PC-3 (cell line): ENCODE measurements at regions not wholly inside any gene's neighbourhood (a gene's known extent, or its start where the extent isn't known, plus 50 kb on each side); places are given as distances from the start of the nearest gene placed in this dataset.

Source experiments
- ATAC-seq: fragments of 200-7000 bp; cut with Tn5 transposase; 2 replicates; pipeline ENCODE4 v1.9.1; 2020; ENCODE audit warnings: mild to moderate bottlenecking, moderate library complexity
- BruUV-seq: library from RNA; stranded (reverse); fragments of 400-500 nt; replicated peaks from 2 replicates; lab custom pipeline; 2021; lab: Mats Ljungman, UMichigan
- CTCF ChIA-PET: fragments of 300-600 bp; sonication (Branson Sonifier 250); formaldehyde crosslinking; loops from one replicate; lab custom pipeline; 2022; ENCODE audit warnings: antibody characterized with exemption; lab: Charles Lee
- POLR2A ChIA-PET: fragments of 300-600 bp; sonication (Branson Sonifier 250); formaldehyde crosslinking; loops from one replicate; lab custom pipeline; 2022; ENCODE audit warnings: antibody characterized with exemption; ENCODE audit not compliant: unreplicated experiment; lab: Charles Lee
- DNase-seq: peaks from one replicate; pipeline ENCODE4 v3.0.0-alpha.2; 2015
- H2AFZ ChIP-seq: fragments of 300-600 bp; sonication (generic); 2 replicates; pipeline ENCODE4 v1.6.0; 2016; ENCODE audit warnings: antibody characterized with exemption, low read length
- H3F3A ChIP-seq: fragments of 300-600 bp; sonication (generic); one replicate; pipeline ENCODE4 v1.6.0; 2017; ENCODE audit warnings: antibody characterized with exemption, low read length, control low read depth, mild to moderate bottlenecking; ENCODE audit not compliant: unreplicated experiment
- H3K27ac ChIP-seq: fragments of 300-600 bp; sonication (generic); 2 replicates; pipeline ENCODE4 v1.5.1; 2016; ENCODE audit warnings: mild to moderate bottlenecking, low read length
- H3K27me3 ChIP-seq: fragments of 300-600 bp; sonication (generic); 2 replicates; pipeline ENCODE4 v1.6.1; 2016; ENCODE audit warnings: low read length, mixed read lengths
- H3K36me3 ChIP-seq: fragments of 300-600 bp; sonication (generic); 2 replicates; pipeline ENCODE4 v1.6.1; 2016; ENCODE audit warnings: low read depth, mixed run types, low read length, mixed read lengths
- H3K4me1 ChIP-seq: fragments of 300-600 bp; sonication (generic); 2 replicates; pipeline ENCODE4 v1.5.1; 2016; ENCODE audit warnings: low read length; ENCODE audit not compliant: insufficient read depth
- H3K4me2 ChIP-seq: fragments of 300-600 bp; sonication (generic); 2 replicates; pipeline ENCODE4 v1.6.0; 2016; ENCODE audit warnings: low read length
- H3K4me3 ChIP-seq: fragments of 300-600 bp; sonication (generic); 2 replicates; pipeline ENCODE4 v1.5.1; 2016; ENCODE audit warnings: mild to moderate bottlenecking, low read length, mixed read lengths
- H3K79me2 ChIP-seq: fragments of 300-600 bp; sonication (generic); 2 replicates; pipeline ENCODE4 v1.6.1; 2017; ENCODE audit warnings: low read length, mixed read lengths
- H3K9ac ChIP-seq: fragments of 300-600 bp; sonication (generic); 2 replicates; pipeline ENCODE4 v1.6.0; 2016; ENCODE audit warnings: mild to moderate bottlenecking, low read length
- H3K9me2 ChIP-seq: fragments of 300-600 bp; sonication (generic); replicated peaks from 2 replicates; pipeline ENCODE4 v1.6.1; 2016; ENCODE audit warnings: mixed run types, low read length, mixed read lengths
- H3K9me3 ChIP-seq: fragments of 300-600 bp; sonication (generic); 2 replicates; pipeline ENCODE4 v1.6.1; 2016; ENCODE audit warnings: low read length, mixed read lengths
- H4K20me1 ChIP-seq: fragments of 300-600 bp; sonication (generic); 2 replicates; pipeline ENCODE4 v1.6.1; 2016; ENCODE audit warnings: low read length, mixed read lengths
- EZH2 ChIP-seq: fragments of 300-600 bp; sonication (generic); IDR thresholded peaks from one replicate; pipeline ENCODE4 v1.6.1; 2017; ENCODE audit warnings: antibody characterized with exemption, mild to moderate bottlenecking, low read length; ENCODE audit not compliant: unreplicated experiment
- EZH2phosphoT487 ChIP-seq: fragments of 300-600 bp; sonication (generic); IDR thresholded peaks from 2 replicates; pipeline ENCODE4 v1.6.1; 2018; ENCODE audit warnings: mild to moderate bottlenecking, antibody characterized with exemption, low read length, borderline replicate concordance
- intact Hi-C: fragments of 100-400 bp; cut with micrococcal nuclease; formaldehyde crosslinking; loops from 2 replicates; pipeline ENCODE4 v1.9.0; 2023
- TF ChIP-seq, protein P1 (sequence below): fragments of 300-600 bp; sonication (generic); conservative IDR thresholded peaks from 2 replicates; pipeline ENCODE4 v1.5.1; 2017; ENCODE audit warnings: antibody characterized with exemption, low read depth, mild to moderate bottlenecking, low read length

DNA sequence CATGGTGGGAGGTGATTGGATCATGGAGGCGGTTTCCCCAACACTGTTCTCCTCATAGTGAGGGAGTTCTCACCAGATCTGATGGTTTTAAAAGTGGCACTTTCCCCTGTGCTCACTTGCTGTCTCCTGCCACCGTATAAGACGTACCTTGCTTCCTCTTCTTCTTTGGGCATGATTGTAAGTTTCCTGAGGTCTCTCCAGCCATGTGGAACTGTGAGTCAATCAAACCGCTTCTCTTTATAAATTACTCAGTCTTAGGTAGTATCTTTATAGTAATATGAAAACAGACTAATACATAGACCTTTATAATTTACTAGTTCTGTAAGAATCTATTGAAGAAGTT lies 82.5 kb upstream of the PITX2 start:
- CTCF ChIA-PET, result no interaction called here

DNA sequence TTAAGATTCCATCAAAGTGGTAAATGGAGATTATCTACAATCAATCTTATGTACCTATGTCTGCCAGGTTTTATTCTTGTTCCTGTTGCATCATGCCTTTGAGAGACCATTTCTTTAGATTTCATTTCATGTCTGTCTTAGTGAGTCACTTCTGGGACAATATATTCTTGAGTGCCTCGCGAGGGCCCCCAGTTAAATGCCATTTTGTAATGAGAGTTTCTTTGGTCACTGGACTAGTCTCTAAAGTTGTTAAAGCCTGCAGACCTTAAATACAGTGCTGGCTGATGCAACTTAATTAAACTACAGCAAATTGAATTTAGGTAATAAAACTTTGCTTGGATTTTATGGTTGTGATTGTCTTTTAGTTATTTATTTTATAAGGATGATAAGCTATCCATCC lies 87.2 kb upstream of the PITX2 start:
- Histone ChIP-seq H3K4me1 (no peaks in the 10 kb centered on the region), H3K9me3 (no peaks in the 10 kb centered on the region), H3K4me2 (no peak overlapping the region), H3K9ac (no peak overlapping the region), H3K27me3 (peaks cover 8% of the 10 kb centered on the region; the same call in 1 of the 2 replicates), H3K79me2 (no peaks in the 10 kb centered on the region), H3K4me3 (no peak overlapping the region), H3K9me2 (no peaks in the 10 kb centered on the region), H3K36me3 (no peaks in the 10 kb centered on the region), H4K20me1 (no peaks in the 10 kb centered on the region), H2AFZ (no peak overlapping the region), H3F3A (no peaks in the 10 kb centered on the region), H3K27ac (no peak overlapping the region)
- no peak for TF ChIP-seq EZH2phosphoT487
- TF ChIP-seq, protein P1, sequence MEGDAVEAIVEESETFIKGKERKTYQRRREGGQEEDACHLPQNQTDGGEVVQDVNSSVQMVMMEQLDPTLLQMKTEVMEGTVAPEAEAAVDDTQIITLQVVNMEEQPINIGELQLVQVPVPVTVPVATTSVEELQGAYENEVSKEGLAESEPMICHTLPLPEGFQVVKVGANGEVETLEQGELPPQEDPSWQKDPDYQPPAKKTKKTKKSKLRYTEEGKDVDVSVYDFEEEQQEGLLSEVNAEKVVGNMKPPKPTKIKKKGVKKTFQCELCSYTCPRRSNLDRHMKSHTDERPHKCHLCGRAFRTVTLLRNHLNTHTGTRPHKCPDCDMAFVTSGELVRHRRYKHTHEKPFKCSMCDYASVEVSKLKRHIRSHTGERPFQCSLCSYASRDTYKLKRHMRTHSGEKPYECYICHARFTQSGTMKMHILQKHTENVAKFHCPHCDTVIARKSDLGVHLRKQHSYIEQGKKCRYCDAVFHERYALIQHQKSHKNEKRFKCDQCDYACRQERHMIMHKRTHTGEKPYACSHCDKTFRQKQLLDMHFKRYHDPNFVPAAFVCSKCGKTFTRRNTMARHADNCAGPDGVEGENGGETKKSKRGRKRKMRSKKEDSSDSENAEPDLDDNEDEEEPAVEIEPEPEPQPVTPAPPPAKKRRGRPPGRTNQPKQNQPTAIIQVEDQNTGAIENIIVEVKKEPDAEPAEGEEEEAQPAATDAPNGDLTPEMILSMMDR, result no peak
- ATAC-seq (no peak), DNase-seq (no peak)
- intact Hi-C loops, result no loop called here
- ChIA-PET CTCF (no interaction called here), POLR2A (no interaction called here)
- BruUV-seq, result no TSS peak

More for the DNA sequence above, 82.5 kb upstream of the PITX2 start:
- no peaks in the 10 kb centered on the region for H4K20me1 ChIP-seq
- DNase-seq, result no peak
- POLR2A ChIA-PET, result no interaction called here
- H3K9ac ChIP-seq, result no peak overlapping the region
- intact Hi-C loops, result no loop called here
- no peak for ATAC-seq
- no TSS peak for BruUV-seq
- no peaks in the 10 kb centered on the region for H3K9me3 ChIP-seq
- H3K79me2 ChIP-seq, result no peaks in the 10 kb centered on the region
- no peaks in the 10 kb centered on the region for H3F3A ChIP-seq
- H3K4me3 ChIP-seq, result no peak overlapping the region
- no peaks in the 10 kb centered on the region for H3K36me3 ChIP-seq
- H3K27me3 ChIP-seq, result peaks cover 10% of the 10 kb centered on the region
- no peaks in the 10 kb centered on the region for H3K9me2 ChIP-seq
- H2AFZ ChIP-seq, result no peak overlapping the region
- H3K27ac ChIP-seq, result no peak overlapping the region
- TF ChIP-seq, protein P1, result no peak
- TF ChIP-seq EZH2 (no peak), EZH2phosphoT487 (no peak)
- H3K4me1 ChIP-seq, result no peaks in the 10 kb centered on the region
- H3K4me2 ChIP-seq, result no peak overlapping the region

DNA sequence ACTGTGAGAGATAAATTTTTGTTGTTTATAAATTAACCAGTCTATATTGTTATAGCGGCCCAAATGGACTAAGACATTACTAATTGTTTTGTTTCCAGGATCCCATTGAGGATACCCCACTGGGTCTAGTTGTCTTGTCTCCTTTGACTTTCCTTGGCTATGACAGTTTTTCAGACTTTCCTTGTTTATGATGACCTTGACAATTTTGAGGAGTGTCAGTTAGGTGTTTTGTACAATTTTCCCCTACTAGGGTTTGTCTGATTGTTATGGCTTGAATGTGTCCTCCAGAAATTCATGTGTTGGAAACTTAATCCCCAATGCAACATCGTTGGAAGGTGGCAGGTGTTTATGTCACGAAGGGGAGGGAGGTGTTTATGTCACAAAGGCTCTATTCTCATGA lies 89.6 kb upstream of the PITX2 start:
- H3K4me3 ChIP-seq, result no peak overlapping the region
- no peaks in the 10 kb centered on the region for H4K20me1 ChIP-seq
- H2AFZ ChIP-seq, result no peak overlapping the region
- H3K27me3 ChIP-seq, result peaks cover 12% of the 10 kb centered on the region; the same call in 1 of the 2 replicates
- H3K4me2 ChIP-seq, result no peak overlapping the region
- no peaks in the 10 kb centered on the region for H3K9me3 ChIP-seq
- H3K79me2 ChIP-seq, result no peaks in the 10 kb centered on the region
- intact Hi-C loops, result no loop called here
- H3K27ac ChIP-seq, result no peak overlapping the region
- CTCF ChIA-PET, result no interaction called here
- TF ChIP-seq EZH2 (no peak), EZH2phosphoT487 (no peak)
- TF ChIP-seq, protein P1, result no peak
- DNase-seq (no peak), ATAC-seq (no peak)
- POLR2A ChIA-PET, result no interaction called here
- H3K9ac ChIP-seq, result no peak overlapping the region
- no peaks in the 10 kb centered on the region for H3K36me3 ChIP-seq
- H3K9me2 ChIP-seq, result no peaks in the 10 kb centered on the region
- BruUV-seq, result no TSS peak
- H3F3A ChIP-seq, result no peaks in the 10 kb centered on the region
- H3K4me1 ChIP-seq, result no peaks in the 10 kb centered on the region
